ENCODE measurements at regions not wholly inside any gene's neighbourhood (a gene's known extent, or its start where the extent isn't known, plus 50 kb on each side); places are given as distances from the start of the nearest gene placed in this dataset.
"Not testable (repeated sequence)": the region's sequence is repeated elsewhere in the genome, so short reads cannot be mapped to it uniquely, and the experiment has no call there.

GRCh38 chr14:19132013-19132835 lies 165.0 kb downstream of the POTEM start:
- DNase-seq; H3K27ac ChIP-seq; H3K4me1 ChIP-seq; H3K27me3 ChIP-seq; H3K9me3 ChIP-seq; H3K36me3 ChIP-seq; H3K4me3 ChIP-seq; intact Hi-C loops (cut with DNase I): not testable (repeated sequence)
- WGBS, 2 donors, result 90 to 92% methylated on average over 13 to 37 of the region's 45 CpGs

- H3K9me3 ChIP-seq; H3K27ac ChIP-seq; H3K36me3 ChIP-seq; DNase-seq; H3K4me3 ChIP-seq; H3K27me3 ChIP-seq; intact Hi-C loops (cut with DNase I); H3K4me1 ChIP-seq: not testable (repeated sequence)
- WGBS, 2 donors, result 90% methylated on average over 5 of the region's 22 CpGs; no CpG with 5 or more reads in 1 of the 2 donors
Measured at GRCh38 chr14:19132836-19133120, 165.5 kb downstream of the POTEM start.

GRCh38 chr14:19157106-19157709 lies 190.0 kb downstream of the POTEM start:
- H3K27me3 ChIP-seq; H3K27ac ChIP-seq; H3K4me1 ChIP-seq; H3K9me3 ChIP-seq; intact Hi-C loops (cut with DNase I); H3K4me3 ChIP-seq; H3K36me3 ChIP-seq: not testable (repeated sequence)
- peak; percentile 57 for DNase-seq
- 73 to 88% methylated on average over 10 to 11 of the region's 23 CpGs for WGBS, 2 donors

GRCh38 chr14:19158012-19158411 lies 190.8 kb downstream of the POTEM start:
- 82% methylated on average over 17 of the region's 21 CpGs for WGBS, 2 donors
- H3K27me3 ChIP-seq; DNase-seq; H3K36me3 ChIP-seq; intact Hi-C loops (cut with DNase I); H3K27ac ChIP-seq; H3K4me1 ChIP-seq; H3K4me3 ChIP-seq; H3K9me3 ChIP-seq: not testable (repeated sequence)

- H3K27ac ChIP-seq; H3K4me1 ChIP-seq; H3K27me3 ChIP-seq; H3K36me3 ChIP-seq; H3K9me3 ChIP-seq; intact Hi-C loops (cut with DNase I); H3K4me3 ChIP-seq; DNase-seq: not testable (repeated sequence)
- 75 to 86% methylated on average over 12 to 16 of the region's 18 CpGs for WGBS, 2 donors
Measured at GRCh38 chr14:19158588-19158987, 191.4 kb downstream of the POTEM start.

GRCh38 chr14:19159003-19159625 lies 191.9 kb downstream of the POTEM start:
- DNase-seq; H3K36me3 ChIP-seq; H3K9me3 ChIP-seq; H3K4me3 ChIP-seq; H3K27me3 ChIP-seq; H3K4me1 ChIP-seq; H3K27ac ChIP-seq; intact Hi-C loops (cut with DNase I): not testable (repeated sequence)
- WGBS, 2 donors, result 64 to 79% methylated on average over 15 to 23 of the region's 23 CpGs

GRCh38 chr14:19160379-19160778 lies 193.1 kb downstream of the POTEM start:
- H3K27me3 ChIP-seq; H3K9me3 ChIP-seq; H3K4me1 ChIP-seq; intact Hi-C loops (cut with DNase I); H3K4me3 ChIP-seq; H3K27ac ChIP-seq; H3K36me3 ChIP-seq: not testable (repeated sequence)
- DNase-seq, result peak; percentile 21
- WGBS, 2 donors, result no CpG with 5 or more reads among the region's 1 CpG

GRCh38 chr14:19161251-19162033 lies 194.2 kb downstream of the POTEM start:
- 81 to 82% methylated on average over 6 of the region's 6 CpGs for WGBS, 2 donors
- H3K27me3 ChIP-seq; H3K4me1 ChIP-seq; H3K9me3 ChIP-seq; intact Hi-C loops (cut with DNase I); H3K36me3 ChIP-seq; H3K4me3 ChIP-seq; H3K27ac ChIP-seq: not testable (repeated sequence)
- DNase-seq, result peak; percentile 63

- 64 to 67% methylated on average over 6 of the region's 7 CpGs for WGBS, 2 donors
- H3K36me3 ChIP-seq; intact Hi-C loops (cut with DNase I); H3K27me3 ChIP-seq; H3K4me3 ChIP-seq; H3K4me1 ChIP-seq; H3K27ac ChIP-seq; H3K9me3 ChIP-seq: not testable (repeated sequence)
- DNase-seq, result peak; percentile 38
Measured at GRCh38 chr14:19162034-19162706, 194.9 kb downstream of the POTEM start.

GRCh38 chr14:19162920-19163319 lies 195.7 kb downstream of the POTEM start:
- H3K36me3 ChIP-seq; H3K9me3 ChIP-seq; H3K4me1 ChIP-seq; H3K27me3 ChIP-seq; DNase-seq; H3K4me3 ChIP-seq; H3K27ac ChIP-seq; intact Hi-C loops (cut with DNase I): not testable (repeated sequence)
- 72 to 74% methylated on average over 2 of the region's 3 CpGs for whole genome bisulfite sequencing, 2 donors

- H3K27ac ChIP-seq; intact Hi-C loops (cut with DNase I); H3K27me3 ChIP-seq; H3K36me3 ChIP-seq; H3K9me3 ChIP-seq; DNase-seq; H3K4me3 ChIP-seq; H3K4me1 ChIP-seq: not testable (repeated sequence)
- 62 to 67% methylated on average over 2 of the region's 2 CpGs for WGBS, 2 donors
Measured at GRCh38 chr14:19163891-19164290, 196.7 kb downstream of the POTEM start.

- H3K4me3 ChIP-seq; H3K27me3 ChIP-seq; H3K9me3 ChIP-seq; intact Hi-C loops (cut with DNase I); H3K4me1 ChIP-seq; H3K27ac ChIP-seq; H3K36me3 ChIP-seq: not testable (repeated sequence)
- no CpG with 5 or more reads among the region's 1 CpG for WGBS, 2 donors
- DNase-seq, result peak; percentile 40
Measured at GRCh38 chr14:19164426-19164825, 197.2 kb downstream of the POTEM start.

Data from sigmoid colon (tissue), 6 donors.